HFF-Myc (cell line): ENCODE measurements at regions not wholly inside any gene's neighbourhood (a gene's known extent, or its start where the extent isn't known, plus 50 kb on each side); places are given as distances from the start of the nearest gene placed in this dataset.

Experiments used
- DNase-seq: peaks from one replicate; pipeline ENCODE4 v3.0.0-alpha.2; 2011; ENCODE audit warnings: low read depth; ENCODE audit errors: extremely low read depth
- H3K4me3 ChIP-seq: replicated peaks from 2 replicates; pipeline ENCODE4 v1.5.1; 2011; ENCODE audit warnings: low read depth, mild to moderate bottlenecking, control low read depth, low read length
- CTCF ChIP-seq: IDR thresholded peaks from 2 replicates; pipeline ENCODE4 v1.5.1; 2012; ENCODE audit warnings: mild to moderate bottlenecking, low read depth, low read length, control low read depth; ENCODE audit errors: missing control alignments

GRCh38 chr3:148604270-148605085, 93.2 kb upstream of the AGTR1 start:
- TF ChIP-seq CTCF: no peak
- no peak overlapping the region for H3K4me3 ChIP-seq
- DNase-seq: no peak

GRCh38 chr3:148605521-148605920, 92.2 kb upstream of the AGTR1 start:
- no peak for TF ChIP-seq CTCF
- H3K4me3 ChIP-seq: no peak overlapping the region
- DNase-seq: no peak

GRCh38 chr3:148606979-148607378, 90.7 kb upstream of the AGTR1 start:
- no peak overlapping the region for H3K4me3 ChIP-seq

GRCh38 chr3:148607491-148607890, 90.2 kb upstream of the AGTR1 start:
- no peak for TF ChIP-seq CTCF
- no peak for DNase-seq
- H3K4me3 ChIP-seq: no peak overlapping the region

More at GRCh38 chr3:148606979-148607378, 90.7 kb upstream of the AGTR1 start:
- DNase-seq: no peak
- TF ChIP-seq CTCF: no peak

- no peak for DNase-seq
- TF ChIP-seq CTCF: no peak
- no peak overlapping the region for H3K4me3 ChIP-seq
Measured at GRCh38 chr3:148612278-148612677, 85.4 kb upstream of the AGTR1 start.

DNA sequence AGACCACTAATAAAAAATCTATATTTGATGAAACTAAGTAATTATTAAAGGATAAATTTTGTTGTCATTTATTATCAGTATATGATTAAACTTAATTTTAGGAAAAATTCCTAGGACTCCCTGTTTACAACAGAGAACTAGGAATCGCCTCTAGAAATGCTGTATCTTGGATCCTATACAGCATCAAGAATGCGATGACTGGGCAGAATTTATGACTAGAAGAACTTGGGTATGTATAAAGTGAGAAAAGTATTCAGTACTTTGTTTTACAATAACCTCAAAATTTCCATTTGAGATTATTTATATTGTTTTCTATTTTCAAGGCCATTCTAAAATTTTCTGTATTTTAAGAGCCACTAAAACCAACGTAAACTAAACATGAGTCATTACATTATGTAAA, 82.3 kb upstream of the AGTR1 start:
- no peak for DNase-seq
- no peak overlapping the region for H3K4me3 ChIP-seq
- no peak for TF ChIP-seq CTCF
